ENCODE measurements at regions not wholly inside any gene's neighbourhood (a gene's known extent, or its start where the extent isn't known, plus 50 kb on each side); places are given as distances from the start of the nearest gene placed in this dataset.

DNA sequence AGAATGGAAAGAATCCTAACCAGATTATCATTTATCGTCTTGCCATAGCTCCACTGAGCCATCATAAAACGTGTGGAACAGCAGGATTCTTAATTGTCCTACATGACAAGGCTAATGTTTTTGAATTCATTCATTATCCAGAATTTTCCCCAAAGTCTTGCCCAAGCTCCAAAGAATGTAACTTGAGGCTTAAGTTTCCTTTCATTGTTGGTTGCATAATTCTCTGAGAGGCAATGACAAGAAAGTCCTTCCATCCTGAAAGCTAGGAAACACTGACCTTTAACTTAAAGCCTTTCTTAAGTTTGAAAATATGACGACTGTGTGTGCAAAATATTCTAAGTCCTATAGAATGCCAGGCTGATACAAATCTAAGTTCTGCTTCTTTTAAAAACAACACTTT, 546.1 kb downstream of the SUCLA2 start:
- intact Hi-C loops (cut with micrococcal nuclease) = no loop called here

GRCh38 chr13:47437406-47437805, 540.6 kb upstream of the HTR2A start:
- intact Hi-C loops (cut with micrococcal nuclease) = no loop called here

DNA sequence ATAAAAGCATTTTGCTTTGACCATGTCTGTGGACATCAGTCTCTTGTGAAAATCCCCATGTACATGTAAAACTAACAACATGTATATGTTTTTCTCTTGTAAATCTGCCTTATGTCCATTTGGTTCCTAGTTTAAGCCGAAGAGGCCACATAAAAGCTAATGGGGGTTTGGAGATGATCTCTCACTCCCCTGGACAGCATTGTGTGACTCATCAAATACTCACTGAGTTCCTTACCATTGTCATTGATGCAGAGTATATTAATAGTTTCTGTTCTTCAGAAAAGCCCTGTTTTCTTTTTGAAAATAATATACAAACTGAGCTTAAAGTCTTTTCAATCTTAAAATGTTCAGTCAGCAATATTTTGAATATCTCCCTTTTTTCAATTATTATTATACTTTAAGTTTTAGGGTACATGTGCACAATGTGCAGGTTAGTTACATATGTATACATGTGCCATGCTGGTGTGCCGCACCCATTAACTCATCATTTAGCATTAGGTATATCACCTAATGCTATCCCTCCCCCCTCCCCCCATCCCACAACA, 536.7 kb upstream of the HTR2A start:
- intact Hi-C loops (cut with micrococcal nuclease) = no loop called here

DNA sequence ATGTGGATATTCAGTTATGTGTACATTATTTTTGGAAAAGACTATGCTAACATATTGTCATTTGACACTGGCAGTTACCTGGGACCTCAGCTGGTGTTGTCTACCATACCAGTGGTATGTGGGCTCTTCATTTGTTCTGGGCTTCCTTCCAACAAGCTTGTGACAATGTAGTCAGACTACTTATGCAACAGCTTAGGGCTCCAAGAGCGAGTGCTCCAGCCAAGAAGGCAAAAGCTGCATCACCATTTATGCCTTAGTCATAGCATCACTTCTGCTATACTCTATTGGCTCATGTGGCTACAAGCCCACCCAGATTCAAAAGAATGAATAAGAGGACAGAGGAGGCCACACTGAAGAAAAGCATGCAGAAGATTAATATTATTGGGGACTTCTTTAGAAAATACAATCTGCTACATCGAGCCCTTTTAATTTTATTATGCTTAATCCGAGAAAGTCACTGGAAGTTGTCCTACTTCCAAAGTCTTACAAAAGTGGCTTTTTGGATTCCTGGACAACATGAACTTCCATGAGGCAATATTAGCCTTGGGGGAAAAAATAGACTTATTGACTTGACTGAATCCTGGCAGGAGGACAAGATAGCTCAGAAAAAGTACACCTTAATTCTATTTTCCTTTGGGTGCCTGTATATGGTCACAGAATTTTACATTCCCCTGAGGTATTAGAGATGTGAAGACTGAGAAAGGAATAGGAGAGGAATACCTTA, 529.4 kb upstream of the HTR2A start:
- intact Hi-C loops (cut with micrococcal nuclease) = no loop called here

GRCh38 chr13:47421525-47421924, 524.7 kb upstream of the HTR2A start:
- intact Hi-C loops (cut with micrococcal nuclease) = no loop called here

DNA sequence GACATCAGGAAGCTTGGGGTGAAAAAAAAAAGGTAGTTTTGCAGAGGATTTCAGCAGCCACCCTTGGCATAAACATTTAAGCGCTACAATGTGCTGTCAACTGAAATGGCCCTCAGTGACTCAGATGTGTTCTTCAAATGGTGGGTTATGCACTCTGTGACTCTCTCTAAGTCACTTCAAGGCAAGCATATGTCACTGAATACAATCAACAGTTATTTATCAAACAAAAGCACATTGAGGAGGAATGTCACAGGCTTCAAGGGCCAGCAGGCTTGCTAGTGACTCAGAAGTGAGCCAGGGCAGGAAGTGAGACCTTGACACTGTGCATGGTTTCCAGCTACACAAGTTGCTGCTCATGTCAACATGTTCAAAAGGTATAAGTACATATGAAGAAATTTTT, 523.7 kb upstream of the HTR2A start:
- intact Hi-C loops (cut with micrococcal nuclease) = no loop called here

DNA sequence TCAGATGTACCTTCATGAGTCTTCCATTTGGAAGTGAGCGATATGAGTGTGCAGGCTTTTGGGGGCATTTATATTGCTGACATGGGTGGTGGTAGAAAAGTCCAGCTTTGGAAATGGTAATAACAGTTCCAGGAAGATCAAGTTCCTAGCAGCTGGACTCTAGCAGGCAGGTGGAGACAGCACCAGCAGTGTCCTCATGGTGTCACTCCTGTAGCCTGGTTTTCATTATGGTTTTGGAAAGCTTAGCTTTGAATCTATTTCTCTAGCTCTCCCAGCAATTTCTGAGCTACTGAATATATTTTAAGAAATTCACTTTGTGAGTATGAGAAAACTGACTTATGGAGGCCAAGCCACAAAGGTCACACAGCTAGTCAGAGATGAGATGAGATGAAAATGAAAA, 523.2 kb upstream of the HTR2A start:
- intact Hi-C loops (cut with micrococcal nuclease) = no loop called here

GRCh38 chr13:47418206-47418920, 521.5 kb upstream of the HTR2A start:
- intact Hi-C loops (cut with micrococcal nuclease) = no loop called here

DNA sequence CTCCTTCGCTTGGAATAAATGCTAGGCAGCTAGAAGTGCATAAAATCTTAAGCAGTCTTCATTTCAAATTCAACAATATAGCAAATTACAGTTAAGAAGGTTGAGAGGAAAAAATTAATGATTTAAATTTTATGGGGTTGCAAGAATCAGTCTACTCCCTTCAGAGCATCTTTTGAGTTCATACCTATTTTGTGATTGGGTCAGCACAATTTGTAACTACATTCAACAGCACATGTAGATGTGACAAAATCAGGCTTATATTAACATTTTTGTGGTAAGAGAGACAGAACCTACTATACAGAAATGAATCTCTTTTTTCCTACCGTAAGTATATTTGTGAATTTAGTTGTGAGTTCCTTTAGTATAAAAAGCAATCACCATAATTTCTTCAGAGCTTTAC, 520.6 kb upstream of the HTR2A start:
- intact Hi-C loops (cut with micrococcal nuclease) = no loop called here

GRCh38 chr13:47415048-47415447, 518.2 kb upstream of the HTR2A start:
- intact Hi-C loops (cut with micrococcal nuclease) = no loop called here

DNA sequence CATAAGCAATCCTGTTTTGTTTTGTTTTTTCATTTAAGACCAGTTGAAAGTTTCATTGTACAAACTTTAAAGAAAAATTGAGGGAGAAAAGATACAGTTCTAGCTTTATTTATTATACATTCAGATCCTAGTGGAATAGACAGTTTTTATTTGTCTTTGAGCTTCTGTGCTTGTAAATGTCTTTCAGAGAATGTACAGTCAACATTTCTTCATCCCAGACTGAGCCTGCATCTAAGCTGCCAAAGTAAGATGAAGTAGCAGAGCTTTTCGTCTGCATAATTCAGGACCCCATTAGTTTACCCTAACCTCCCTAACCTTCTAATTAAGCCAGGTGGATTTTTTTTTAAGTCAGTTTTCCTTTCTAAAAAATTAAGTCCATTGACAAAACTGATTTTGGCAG, 516.7 kb upstream of the HTR2A start:
- intact Hi-C loops (cut with micrococcal nuclease) = no loop called here

DNA sequence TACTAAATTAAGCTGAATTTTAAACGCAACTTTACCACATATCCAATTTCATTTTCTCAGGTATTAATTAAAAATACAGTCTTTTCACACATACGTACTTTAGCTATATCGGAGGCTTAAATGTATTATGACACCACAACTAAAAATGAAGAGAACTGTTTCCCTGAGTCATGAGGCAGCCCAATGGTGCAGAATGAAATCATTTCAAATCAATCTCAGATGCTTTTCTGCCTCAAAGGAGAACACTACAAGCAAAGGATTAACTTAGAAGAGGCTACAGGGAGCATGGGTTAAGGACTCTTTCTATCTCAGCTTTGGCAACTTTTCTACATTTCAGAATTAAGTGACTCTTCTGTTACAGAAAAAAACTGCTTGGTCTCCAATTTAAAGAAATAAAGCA, 516.3 kb upstream of the HTR2A start:
- intact Hi-C loops (cut with micrococcal nuclease) = no loop called here

- intact Hi-C loops (cut with micrococcal nuclease) = no loop called here
Observed at GRCh38 chr13:47409778-47410177, 512.9 kb upstream of the HTR2A start.

- intact Hi-C loops (cut with micrococcal nuclease) = no loop called here
Observed at GRCh38 chr13:47408546-47409319, 511.9 kb upstream of the HTR2A start.

- intact Hi-C loops (cut with micrococcal nuclease) = no loop called here
Observed at GRCh38 chr13:47407808-47408207, 511.0 kb upstream of the HTR2A start.

DNA sequence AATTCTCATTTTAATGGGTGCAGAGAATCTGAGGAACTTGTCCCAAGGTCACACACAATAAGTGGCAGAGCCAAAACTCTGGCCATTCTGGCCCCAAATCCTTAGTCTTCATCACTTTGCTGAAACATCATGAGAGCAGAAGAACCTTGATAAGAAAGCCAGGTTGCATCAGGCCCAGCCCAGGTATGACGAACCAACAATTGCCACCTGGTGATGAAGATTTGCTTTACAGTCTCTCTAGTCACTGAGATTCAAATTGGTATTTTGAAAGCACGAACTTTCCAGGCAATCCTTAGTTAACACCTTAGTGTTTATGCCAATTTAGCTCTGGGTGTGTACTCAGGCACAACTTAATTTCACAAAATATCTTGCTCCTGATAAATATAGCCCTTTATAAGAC, 502.7 kb upstream of the HTR2A start:
- intact Hi-C loops (cut with micrococcal nuclease) = no loop called here

DNA sequence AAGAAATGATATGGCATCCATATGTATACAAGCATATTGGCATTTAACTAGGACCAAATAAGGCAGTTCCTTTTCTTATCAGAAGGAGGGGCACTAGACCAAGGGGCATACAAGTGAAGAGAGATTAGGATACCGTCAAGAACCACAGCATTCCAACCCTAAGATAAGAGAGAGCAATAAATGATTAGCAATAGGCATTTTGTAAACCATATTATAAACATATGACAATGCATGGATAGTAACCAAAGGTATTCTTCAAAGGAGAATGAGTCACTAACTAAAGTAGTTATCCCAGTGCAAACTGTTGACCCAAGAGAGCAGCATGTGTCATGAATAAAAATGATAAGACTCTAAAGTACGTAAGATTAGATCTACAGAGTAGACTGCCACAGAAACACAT, 500.9 kb upstream of the HTR2A start:
- intact Hi-C loops (cut with micrococcal nuclease) = no loop called here

GRCh38 chr13:47396915-47397314, 500.1 kb upstream of the HTR2A start:
- intact Hi-C loops (cut with micrococcal nuclease) = no loop called here

GRCh38 chr13:47374741-47375140, 477.9 kb upstream of the HTR2A start:
- intact Hi-C loops (cut with micrococcal nuclease) = no loop called here

- intact Hi-C loops (cut with micrococcal nuclease) = no loop called here
Observed at GRCh38 chr13:47372751-47373150, 475.9 kb upstream of the HTR2A start.

- intact Hi-C loops (cut with micrococcal nuclease) = no loop called here
Observed at GRCh38 chr13:47351798-47352197, 454.9 kb upstream of the HTR2A start.
